HAP-1 (cell line): ENCODE measurements at regions not wholly inside any gene's neighbourhood (a gene's known extent, or its start where the extent isn't known, plus 50 kb on each side); places are given as distances from the start of the nearest gene placed in this dataset.

Source experiments
- DNase-seq, 2 experiments: peaks; one replicate each; pipeline ENCODE4 v3.0.0-alpha.2; 2016 to 2020; ENCODE audit warnings: low spot score in 2 of 2
- H3K27me3 ChIP-seq: fragments of 250-450 bp; sonication (Bioruptor Pico); 2 replicates; pipeline ENCODE4 v1.5.1; 2020; ENCODE audit warnings: low read depth, mild to moderate bottlenecking, moderate library complexity
- H3K36me3 ChIP-seq: fragments of 250-450 bp; sonication (Bioruptor Pico); replicated peaks from 2 replicates; pipeline ENCODE4 v1.5.1; 2020; ENCODE audit warnings: mild to moderate bottlenecking
- H3K4me1 ChIP-seq: fragments of 250-450 bp; sonication (Bioruptor Pico); 2 replicates; pipeline ENCODE4 v1.5.1; 2020; ENCODE audit warnings: mild to moderate bottlenecking
- H3K4me3 ChIP-seq: fragments of 250-450 bp; sonication (Bioruptor Pico); 2 replicates; pipeline ENCODE4 v1.5.1; 2020; ENCODE audit warnings: mild to moderate bottlenecking, moderate library complexity
- H3K9me3 ChIP-seq: fragments of 250-450 bp; sonication (Bioruptor Pico); 2 replicates; pipeline ENCODE4 v1.5.1; 2020; ENCODE audit warnings: mild to moderate bottlenecking, moderate library complexity
- in situ Hi-C: fragments of 300-500 bp; cut with MboI; formaldehyde crosslinking; loops from 3 replicates; pipeline ENCODE4 v1.14.3; 2020; ENCODE audit warnings: low sequenced_read_pairs, inconsistent platforms, mixed read lengths

DNA sequence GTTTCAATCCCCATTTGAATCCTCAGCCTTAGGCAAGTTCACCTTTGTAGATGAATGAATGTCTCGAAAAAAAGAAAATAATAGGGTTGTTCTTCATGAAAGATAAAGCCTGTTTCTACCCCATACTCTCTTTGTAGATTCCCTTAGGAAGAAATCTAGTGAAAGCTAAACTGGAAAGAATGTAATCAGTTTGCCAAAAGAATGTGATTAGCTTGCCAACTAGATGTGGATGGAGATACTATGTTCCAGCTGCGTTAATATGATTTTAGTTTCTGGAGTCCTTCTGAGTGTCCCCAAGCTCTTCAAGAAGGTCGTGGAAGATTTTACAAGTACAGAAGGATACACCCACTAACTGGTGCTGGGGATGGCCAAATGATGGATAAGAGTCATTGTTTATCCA is 162.3 kb upstream of the EDNRA start:
- no peaks in the 10 kb centered on the region for H3K36me3 ChIP-seq
- in situ Hi-C loops, result no loop called here
- peaks cover 9% of the 10 kb centered on the region; the same call in 1 of the 2 replicates for H3K27me3 ChIP-seq
- H3K4me3 ChIP-seq, result no peak overlapping the region
- no peaks in the 10 kb centered on the region for H3K4me1 ChIP-seq
- H3K9me3 ChIP-seq, result no peaks in the 10 kb centered on the region
- DNase-seq, result no peak

DNA sequence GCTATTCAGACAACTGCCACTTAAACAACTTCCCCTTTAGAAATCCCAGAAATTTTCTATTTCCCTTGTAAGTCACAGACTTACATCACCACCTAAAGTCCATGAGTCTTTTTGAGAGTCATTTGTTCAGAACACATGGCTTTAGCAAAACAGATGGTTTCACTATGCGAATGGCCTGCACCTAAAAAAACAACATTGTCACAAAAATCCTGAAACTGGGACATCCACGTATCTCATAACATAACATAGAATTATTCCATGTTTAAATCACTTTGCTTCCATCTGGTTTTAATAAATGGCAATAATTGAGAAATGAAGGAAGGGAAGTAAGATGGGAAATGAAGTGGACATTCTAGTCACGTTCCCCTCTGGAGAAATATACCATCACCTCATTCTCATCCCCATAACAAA is 155.3 kb upstream of the EDNRA start:
- DNase-seq, result no peak
- peaks cover 7% of the 10 kb centered on the region; the same call in 1 of the 2 replicates for H3K27me3 ChIP-seq
- no peak overlapping the region for H3K4me3 ChIP-seq
- H3K4me1 ChIP-seq, result no peaks in the 10 kb centered on the region
- no peaks in the 10 kb centered on the region for H3K36me3 ChIP-seq
- no peaks in the 10 kb centered on the region for H3K9me3 ChIP-seq
- in situ Hi-C loops, result no loop called here

DNA sequence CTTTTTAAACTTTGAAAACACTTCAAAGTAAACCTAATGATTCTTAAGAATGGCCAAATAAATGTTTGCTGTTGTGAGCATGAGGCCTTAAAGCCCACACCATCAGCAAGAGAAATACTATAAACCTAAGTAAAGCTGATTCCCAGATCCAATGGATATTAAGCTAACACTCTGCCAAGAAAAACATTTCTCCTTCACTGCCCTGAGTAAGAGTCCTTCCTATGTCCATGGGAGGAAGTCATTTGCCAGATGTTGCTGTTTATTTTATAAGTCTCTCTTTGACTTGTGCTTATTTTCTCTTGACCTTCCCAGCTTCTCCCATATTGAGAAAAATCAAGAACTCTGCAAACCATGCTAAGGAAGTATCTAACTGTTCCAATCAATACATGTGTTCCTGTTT is 154.3 kb upstream of the EDNRA start:
- no peak for DNase-seq
- H3K4me1 ChIP-seq, result no peaks in the 10 kb centered on the region
- in situ Hi-C loops, result no loop called here

DNA sequence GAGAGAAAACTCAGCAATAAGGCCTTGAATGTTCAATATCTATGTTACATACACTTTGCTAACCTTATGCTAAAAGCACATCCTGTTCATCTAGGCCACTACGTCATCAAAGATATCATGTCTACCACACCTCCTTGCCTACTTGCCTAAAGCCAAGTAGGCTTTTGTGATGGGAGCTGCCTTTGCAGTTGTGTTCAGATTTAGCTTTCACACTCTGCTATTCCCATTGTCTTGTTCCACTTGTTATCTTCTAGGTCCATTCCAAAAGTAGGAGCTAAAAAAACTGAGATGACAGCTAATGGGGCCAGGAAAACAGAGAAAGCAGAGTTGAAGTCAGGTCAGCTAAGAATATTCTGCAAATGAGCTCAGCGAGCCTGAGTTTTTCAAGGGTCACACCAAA is 153.6 kb upstream of the EDNRA start:
- DNase-seq, result no peak
- no peaks in the 10 kb centered on the region for H3K36me3 ChIP-seq
- no peaks in the 10 kb centered on the region for H3K4me1 ChIP-seq
- H3K27me3 ChIP-seq, result 0 out of 2 replicates have a peak, but pooled peaks cover 2% of the 10 kb centered on the region
- H3K4me3 ChIP-seq, result no peak overlapping the region
- in situ Hi-C loops, result no loop called here
- no peaks in the 10 kb centered on the region for H3K9me3 ChIP-seq

More for the DNA sequence above, 154.3 kb upstream of the EDNRA start:
- peaks cover 7% of the 10 kb centered on the region; the same call in 1 of the 2 replicates for H3K27me3 ChIP-seq
- H3K9me3 ChIP-seq, result no peaks in the 10 kb centered on the region
- H3K4me3 ChIP-seq, result no peak overlapping the region
- no peaks in the 10 kb centered on the region for H3K36me3 ChIP-seq

DNA sequence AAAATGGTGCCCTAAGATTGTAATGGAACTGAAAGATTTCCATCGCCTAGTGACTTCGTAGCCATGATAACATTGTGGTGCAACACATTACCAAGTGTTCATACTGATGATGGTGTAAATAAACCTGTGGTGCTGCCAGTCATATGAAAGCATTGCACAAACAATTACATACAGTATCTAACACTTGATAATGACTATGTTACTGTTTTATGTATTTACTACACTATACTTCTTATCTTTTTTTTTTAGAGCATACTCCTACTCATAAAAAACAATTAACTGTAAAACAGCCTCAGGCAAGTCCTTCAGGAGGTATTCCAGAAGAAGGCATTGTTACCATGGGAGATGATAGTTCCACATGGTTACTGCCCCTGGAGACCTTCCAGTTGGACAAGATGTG is 152.7 kb upstream of the EDNRA start:
- Histone ChIP-seq H3K4me3 (no peak overlapping the region), H3K36me3 (no peaks in the 10 kb centered on the region), H3K4me1 (no peaks in the 10 kb centered on the region), H3K9me3 (no peaks in the 10 kb centered on the region), H3K27me3 (no peaks in the 10 kb centered on the region)
- in situ Hi-C loops, result no loop called here
- DNase-seq, result no peak

DNA sequence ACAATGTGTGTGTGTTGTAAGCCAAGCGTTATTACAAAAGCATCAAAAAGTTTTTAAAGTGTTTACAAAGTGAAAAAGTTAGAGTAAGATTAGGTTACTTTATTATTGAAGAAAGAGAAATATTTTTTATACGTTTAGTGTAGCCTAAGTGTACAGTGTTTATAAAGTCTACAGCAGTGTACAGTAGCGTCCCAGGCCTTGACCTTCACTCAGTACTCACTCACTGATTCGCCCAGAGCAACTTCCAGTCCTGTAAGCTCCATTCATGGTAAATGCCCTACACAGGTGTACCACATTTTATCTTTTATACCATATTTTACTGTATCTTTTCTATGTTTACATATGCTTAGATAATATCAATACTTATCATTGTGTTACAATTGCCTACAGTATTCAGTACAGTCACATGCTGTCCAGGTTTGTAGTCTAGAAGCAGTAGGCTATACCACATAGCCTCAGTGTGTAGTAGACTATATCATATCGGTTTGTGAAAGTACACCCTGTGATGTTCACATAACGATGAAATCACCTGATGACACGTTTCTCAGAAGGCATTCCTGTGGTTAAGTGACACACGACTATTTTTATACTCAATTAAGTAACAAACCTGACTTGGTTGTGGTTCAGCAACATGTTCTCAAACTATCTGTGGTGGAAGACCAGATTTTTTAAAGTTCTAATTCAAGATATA is 152.0 kb upstream of the EDNRA start:
- no peaks in the 10 kb centered on the region for H3K27me3 ChIP-seq
- no peaks in the 10 kb centered on the region for H3K36me3 ChIP-seq

DNA sequence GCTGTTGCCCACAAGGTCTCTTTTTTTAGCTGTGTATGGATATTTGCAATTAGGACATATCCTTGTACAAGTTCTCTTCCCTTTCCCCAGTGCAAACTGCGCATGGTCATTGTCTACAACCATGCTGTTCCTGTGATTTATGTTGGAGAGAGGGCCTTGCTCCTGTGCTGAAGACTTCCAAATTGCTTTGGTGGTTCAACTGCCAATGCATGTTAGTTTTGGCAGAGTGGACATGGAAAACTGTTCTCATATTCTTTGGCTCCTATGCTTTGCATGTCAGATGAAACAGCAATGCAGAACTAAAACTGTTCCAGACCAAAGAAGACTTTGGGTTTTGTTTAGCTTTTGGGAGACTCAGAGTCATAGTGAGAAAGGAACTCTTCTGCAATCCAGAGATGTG is 148.8 kb upstream of the EDNRA start:
- Histone ChIP-seq H3K36me3 (no peaks in the 10 kb centered on the region), H3K4me1 (no peaks in the 10 kb centered on the region), H3K27me3 (no peaks in the 10 kb centered on the region), H3K4me3 (no peak overlapping the region), H3K9me3 (no peaks in the 10 kb centered on the region)
- no peak for DNase-seq
- in situ Hi-C loops, result no loop called here

More for the DNA sequence above, 152.0 kb upstream of the EDNRA start:
- Histone ChIP-seq H3K9me3 (no peaks in the 10 kb centered on the region), H3K4me3 (no peak overlapping the region), H3K4me1 (no peaks in the 10 kb centered on the region)
- no peak for DNase-seq
- in situ Hi-C loops, result no loop called here

DNA sequence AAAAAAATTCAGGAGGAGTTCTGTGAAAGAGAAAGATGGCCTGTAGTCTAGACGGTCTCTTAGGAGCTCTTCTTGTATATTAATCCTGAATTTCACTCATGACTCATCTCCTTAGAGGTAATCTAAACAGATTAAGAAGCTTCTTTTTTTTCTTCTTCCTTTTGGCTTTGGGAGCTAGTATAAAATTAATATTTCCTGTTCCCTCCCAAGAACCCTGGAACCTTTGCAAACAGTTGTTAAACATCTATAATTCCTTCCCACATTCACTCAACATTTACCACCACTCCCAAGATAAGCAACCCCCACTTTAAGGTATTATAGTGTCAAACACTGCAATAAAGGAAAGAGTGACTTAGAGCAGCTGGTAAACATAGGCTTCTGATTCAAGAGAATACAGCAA is 146.4 kb upstream of the EDNRA start:
- Histone ChIP-seq H3K4me3 (no peak overlapping the region), H3K36me3 (no peaks in the 10 kb centered on the region), H3K4me1 (no peaks in the 10 kb centered on the region), H3K27me3 (no peaks in the 10 kb centered on the region), H3K9me3 (no peaks in the 10 kb centered on the region; the same call in 1 of the 2 replicates)
- in situ Hi-C loops, result no loop called here
- no peak for DNase-seq

DNA sequence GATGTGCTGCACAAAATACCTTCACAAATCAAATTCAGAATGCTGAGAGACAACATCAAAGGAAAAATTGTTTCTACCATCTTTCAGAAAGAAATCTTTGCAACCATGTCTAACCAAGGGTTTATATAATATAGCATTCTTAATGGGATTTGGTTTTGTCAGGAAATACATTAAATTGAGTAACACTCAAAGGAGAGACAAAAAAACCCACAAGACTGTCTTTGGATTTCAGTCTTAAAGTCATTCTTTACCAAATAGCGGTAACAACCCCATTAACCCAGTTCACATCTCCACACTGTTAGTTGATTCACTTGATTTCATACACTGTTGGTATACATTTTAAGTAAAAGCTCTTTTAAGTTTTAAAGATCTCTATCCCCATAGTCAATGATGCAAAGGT is 145.7 kb upstream of the EDNRA start:
- Histone ChIP-seq H3K4me1 (no peaks in the 10 kb centered on the region), H3K36me3 (no peaks in the 10 kb centered on the region), H3K9me3 (no peaks in the 10 kb centered on the region; the same call in 1 of the 2 replicates), H3K27me3 (no peaks in the 10 kb centered on the region), H3K4me3 (no peak overlapping the region)
- DNase-seq, result no peak
- in situ Hi-C loops, result no loop called here

DNA sequence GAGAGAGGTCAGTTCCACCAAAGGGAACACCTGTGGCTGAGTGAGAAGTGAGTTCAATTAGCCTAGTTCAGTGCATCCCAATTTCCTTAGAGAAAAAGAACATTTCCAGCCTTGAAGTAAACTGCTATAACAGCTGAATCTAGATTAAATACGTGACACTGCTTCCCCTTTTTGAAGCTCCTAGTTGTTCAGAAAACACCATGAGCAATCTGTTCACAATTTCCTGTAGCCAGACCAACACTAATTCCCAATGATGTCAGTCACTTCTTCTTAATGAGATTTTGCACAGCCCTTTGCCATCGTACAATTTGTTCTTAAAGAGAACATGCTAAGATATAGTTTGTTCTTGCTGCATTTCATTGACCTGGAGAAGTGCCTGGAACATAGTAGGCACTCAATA is 144.6 kb upstream of the EDNRA start:
- no peak for DNase-seq
- Histone ChIP-seq H3K36me3 (no peaks in the 10 kb centered on the region), H3K4me3 (no peak overlapping the region), H3K27me3 (no peaks in the 10 kb centered on the region), H3K9me3 (no peaks in the 10 kb centered on the region; the same call in 1 of the 2 replicates), H3K4me1 (no peaks in the 10 kb centered on the region)
- in situ Hi-C loops, result no loop called here

DNA sequence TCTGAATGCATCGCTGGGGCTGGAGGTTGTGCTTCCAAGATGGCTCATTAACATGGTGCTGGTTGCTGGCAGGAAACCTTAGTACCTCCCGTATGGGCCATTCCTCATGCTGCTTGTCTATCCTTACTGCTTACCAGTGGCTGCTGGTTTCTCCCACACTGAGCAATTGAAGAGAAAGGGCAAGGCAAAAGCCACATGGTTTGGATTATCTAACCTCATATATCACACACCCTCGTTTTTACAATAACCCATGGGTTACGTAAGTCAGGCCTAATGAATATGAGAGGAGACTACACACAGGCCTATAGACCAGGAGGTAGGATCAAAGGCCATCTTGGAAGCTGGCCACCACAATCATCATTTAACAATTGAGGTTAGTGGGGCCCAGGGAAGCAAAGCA is 141.8 kb upstream of the EDNRA start:
- in situ Hi-C loops, result no loop called here
- no peaks in the 10 kb centered on the region for H3K4me1 ChIP-seq
- no peaks in the 10 kb centered on the region for H3K27me3 ChIP-seq
- no peaks in the 10 kb centered on the region; the same call in 1 of the 2 replicates for H3K9me3 ChIP-seq
- no peak for DNase-seq
- H3K36me3 ChIP-seq, result no peaks in the 10 kb centered on the region
- H3K4me3 ChIP-seq, result no peak overlapping the region

DNA sequence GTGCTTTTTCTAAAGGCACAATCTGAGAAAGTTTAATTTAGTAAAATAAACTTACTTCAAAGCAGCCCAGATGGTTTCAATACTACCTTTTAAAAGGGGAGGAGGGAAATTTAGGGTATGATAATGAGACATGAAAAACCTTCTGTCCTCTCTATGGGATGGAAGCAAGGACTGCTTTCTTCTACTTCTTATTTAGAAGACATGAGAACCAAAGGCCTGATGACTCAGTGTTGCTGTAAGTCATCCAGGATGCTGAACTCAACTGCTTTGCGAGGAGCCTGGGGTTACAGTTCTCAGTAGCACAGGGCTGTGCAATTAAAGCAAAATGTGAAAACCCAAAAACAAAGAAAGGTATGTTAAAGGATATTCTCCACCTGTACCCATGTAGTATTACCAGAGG is 140.8 kb upstream of the EDNRA start:
- no peaks in the 10 kb centered on the region for H3K36me3 ChIP-seq
- H3K4me1 ChIP-seq, result no peaks in the 10 kb centered on the region
- H3K4me3 ChIP-seq, result no peak overlapping the region
- H3K27me3 ChIP-seq, result no peaks in the 10 kb centered on the region
- no peak for DNase-seq
- in situ Hi-C loops, result no loop called here
- no peaks in the 10 kb centered on the region; the same call in 1 of the 2 replicates for H3K9me3 ChIP-seq

DNA sequence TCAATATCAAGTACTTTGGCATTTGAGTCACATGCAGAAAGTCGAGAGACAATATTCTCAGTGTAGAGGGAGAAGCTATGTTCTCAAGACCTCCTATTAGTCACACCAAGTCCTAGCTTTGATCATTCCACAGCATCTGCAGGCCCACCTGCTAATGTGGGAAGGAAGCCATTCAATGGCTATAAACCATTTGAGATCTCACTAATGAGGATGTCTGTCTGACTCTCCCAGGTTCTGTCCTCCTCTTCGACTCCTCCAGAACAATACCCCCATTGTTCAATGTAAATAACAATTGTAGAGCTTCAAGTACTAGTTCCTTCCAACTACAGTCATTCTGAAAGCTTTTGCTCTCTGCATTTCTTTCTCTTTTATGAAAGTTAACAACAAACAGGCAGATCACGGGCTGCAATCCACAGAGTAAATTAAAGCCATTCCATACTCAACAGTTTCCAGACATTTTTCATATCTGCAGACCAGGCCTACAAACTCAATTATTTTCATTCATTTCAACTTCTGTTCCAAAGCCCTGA is 140.2 kb upstream of the EDNRA start:
- no peaks in the 10 kb centered on the region for H3K4me1 ChIP-seq
- no peak overlapping the region for H3K4me3 ChIP-seq
- no peaks in the 10 kb centered on the region for H3K27me3 ChIP-seq
- in situ Hi-C loops, result no loop called here
- no peaks in the 10 kb centered on the region; the same call in 1 of the 2 replicates for H3K9me3 ChIP-seq
- H3K36me3 ChIP-seq, result no peaks in the 10 kb centered on the region
- no peak for DNase-seq

DNA sequence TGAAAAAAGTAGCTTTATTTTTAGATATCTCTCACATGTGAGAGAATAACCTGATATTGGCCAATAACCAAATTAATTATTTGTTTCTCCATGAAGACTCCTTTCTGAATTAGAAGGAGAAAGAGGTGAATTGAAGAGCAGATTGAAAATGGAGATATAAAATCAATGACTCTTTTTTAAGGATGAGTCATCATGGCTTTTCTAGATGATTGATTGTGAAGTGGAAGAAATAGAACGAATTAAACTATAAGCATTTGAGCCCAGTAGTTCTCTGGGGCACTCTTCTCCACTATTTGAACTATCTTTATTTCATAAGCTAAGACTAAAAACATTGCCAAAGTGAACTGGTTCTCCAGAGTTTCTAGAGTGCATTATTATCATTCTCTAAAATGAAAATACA is 137.2 kb upstream of the EDNRA start:
- H3K4me1 ChIP-seq, result no peaks in the 10 kb centered on the region
- H3K36me3 ChIP-seq, result no peaks in the 10 kb centered on the region
- H3K9me3 ChIP-seq, result no peaks in the 10 kb centered on the region; the same call in 1 of the 2 replicates
- H3K27me3 ChIP-seq, result no peaks in the 10 kb centered on the region
- no peak overlapping the region for H3K4me3 ChIP-seq
- no peak for DNase-seq
- in situ Hi-C loops, result no loop called here
